Naive B cell (primary cell): ENCODE measurements at regions not wholly inside any gene's neighbourhood (a gene's known extent, or its start where the extent isn't known, plus 50 kb on each side); places are given as distances from the start of the nearest gene placed in this dataset.

ENCODE experiments used
- ATAC-seq, 2 donors: fragments of 150-1000 bp; cut with Tn5 transposase; 2 replicates each; pipeline ENCODE4 v1.10.0; 2021; ENCODE audit warnings: low read depth in 2 of 2, mild to moderate bottlenecking in 2 of 2, moderate library complexity in 2 of 2
- DNase-seq: peaks from one replicate; pipeline ENCODE4 v3.0.0; 2022
- H3K27ac Mint-ChIP-seq, 6 donors: one replicate each; pipeline ENCODE4 v1.8.0; 2020 to 2022; ENCODE audit warnings: mild to moderate bottlenecking in 6 of 6, mixed read lengths in 6 of 6, moderate library complexity in 5 of 6, inconsistent platforms in 2 of 6
- H3K27me3 Mint-ChIP-seq, 3 donors: one replicate each; pipeline ENCODE4 v1.8.0; 2021 to 2022; ENCODE audit warnings: mixed read lengths in 3 of 3, mild to moderate bottlenecking in 1 of 3
- H3K36me3 Mint-ChIP-seq, 2 donors: one replicate each; pipeline ENCODE4 v1.8.0; 2020 to 2022; ENCODE audit warnings: mixed read lengths in 2 of 2, inconsistent platforms in 1 of 2, mild to moderate bottlenecking in 1 of 2
- H3K4me1 Mint-ChIP-seq, 3 donors: one replicate each; pipeline ENCODE4 v1.8.0; 2020 to 2022; ENCODE audit warnings: mixed read lengths in 3 of 3, inconsistent platforms in 1 of 3, mild to moderate bottlenecking in 1 of 3, moderate library complexity in 1 of 3
- H3K4me3 Mint-ChIP-seq, 8 donors: one replicate each; pipeline ENCODE4 v1.8.0; 2020 to 2022; ENCODE audit warnings: mild to moderate bottlenecking in 8 of 8, mixed read lengths in 8 of 8, moderate library complexity in 8 of 8, inconsistent platforms in 2 of 8
- H3K9me3 Mint-ChIP-seq, 7 donors: one replicate each; pipeline ENCODE4 v1.8.0; 2020 to 2022; ENCODE audit warnings: mixed read lengths in 7 of 7, mild to moderate bottlenecking in 5 of 7, inconsistent platforms in 2 of 7, moderate library complexity in 1 of 7

GRCh38 chr12:45674181-45674977 is 55.1 kb upstream of the ARID2 start:
- no peak for ATAC-seq
- no peaks in the 10 kb centered on the region for H3K9me3 Mint-ChIP-seq

GRCh38 chr12:45675534-45675933 is 54.0 kb upstream of the ARID2 start:
- no peaks in the 10 kb centered on the region for H3K36me3 Mint-ChIP-seq
- H3K9me3 Mint-ChIP-seq = no peaks in the 10 kb centered on the region
- H3K27me3 Mint-ChIP-seq = no peaks in the 10 kb centered on the region
- no peak for ATAC-seq
- no peak overlapping the region for H3K4me3 Mint-ChIP-seq
- no peak for DNase-seq
- no peak overlapping the region for H3K27ac Mint-ChIP-seq
- H3K4me1 Mint-ChIP-seq = peaks cover 0 to 4% (median 0%) of the 10 kb centered on the region in 3 donors

More at GRCh38 chr12:45674181-45674977, 55.1 kb upstream of the ARID2 start:
- H3K36me3 Mint-ChIP-seq = no peaks in the 10 kb centered on the region
- no peak overlapping the region for H3K4me3 Mint-ChIP-seq
- no peak for DNase-seq
- no peaks in the 10 kb centered on the region for H3K27me3 Mint-ChIP-seq
- H3K27ac Mint-ChIP-seq = no peak overlapping the region
- peaks cover 0 to 14% (median 3%) of the 10 kb centered on the region in 3 donors for H3K4me1 Mint-ChIP-seq
